ENCODE measurements at regions not wholly inside any gene's neighbourhood (a gene's known extent, or its start where the extent isn't known, plus 50 kb on each side); places are given as distances from the start of the nearest gene placed in this dataset.

DNA sequence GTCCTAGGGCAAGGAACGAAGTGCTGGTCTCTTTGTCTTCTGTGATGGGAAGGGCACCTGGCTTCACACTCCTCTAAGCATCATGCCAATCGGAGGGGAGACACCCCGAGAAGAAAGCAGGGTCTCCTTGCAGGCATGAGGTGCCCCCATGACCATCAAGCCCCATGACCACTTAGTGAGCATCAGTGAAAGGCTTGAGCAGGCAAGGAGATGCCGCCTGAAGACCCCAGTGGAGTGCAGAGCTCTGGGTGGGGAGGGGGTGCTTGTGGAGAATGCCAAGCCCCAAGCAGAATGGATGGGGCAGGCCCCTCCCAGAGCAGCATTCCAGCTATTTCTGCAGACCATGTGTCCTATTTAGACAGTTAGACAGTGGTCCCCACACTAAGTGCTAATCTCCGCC is 232.7 kb upstream of the TNRC6C start:
- no peak for DNase-seq (ENCODE audit: low read depth)

DNA sequence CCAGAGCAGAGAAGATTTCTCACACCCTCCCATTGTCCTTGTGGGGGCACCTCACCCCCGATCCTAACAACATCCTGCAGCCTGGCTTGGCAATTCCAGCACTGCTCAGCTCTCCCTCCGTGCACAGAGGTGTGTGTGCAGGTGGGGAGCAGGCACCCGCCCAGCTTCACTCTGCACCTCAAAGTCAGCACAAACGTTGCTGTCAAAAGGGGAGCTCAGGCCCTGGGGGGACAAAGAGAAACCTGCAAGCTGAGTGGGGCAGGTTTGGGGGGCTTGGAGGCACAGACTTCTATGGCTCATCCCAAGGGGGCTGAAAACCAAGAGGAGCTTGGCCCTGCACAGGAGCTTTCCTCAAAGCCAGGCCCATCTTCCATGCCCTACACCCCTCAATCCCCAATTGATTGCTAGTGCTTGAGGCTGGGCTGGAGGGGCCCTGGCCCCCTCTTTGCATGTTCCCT is 231.9 kb upstream of the TNRC6C start:
- DNase-seq (ENCODE audit: low read depth): no peak

DNA sequence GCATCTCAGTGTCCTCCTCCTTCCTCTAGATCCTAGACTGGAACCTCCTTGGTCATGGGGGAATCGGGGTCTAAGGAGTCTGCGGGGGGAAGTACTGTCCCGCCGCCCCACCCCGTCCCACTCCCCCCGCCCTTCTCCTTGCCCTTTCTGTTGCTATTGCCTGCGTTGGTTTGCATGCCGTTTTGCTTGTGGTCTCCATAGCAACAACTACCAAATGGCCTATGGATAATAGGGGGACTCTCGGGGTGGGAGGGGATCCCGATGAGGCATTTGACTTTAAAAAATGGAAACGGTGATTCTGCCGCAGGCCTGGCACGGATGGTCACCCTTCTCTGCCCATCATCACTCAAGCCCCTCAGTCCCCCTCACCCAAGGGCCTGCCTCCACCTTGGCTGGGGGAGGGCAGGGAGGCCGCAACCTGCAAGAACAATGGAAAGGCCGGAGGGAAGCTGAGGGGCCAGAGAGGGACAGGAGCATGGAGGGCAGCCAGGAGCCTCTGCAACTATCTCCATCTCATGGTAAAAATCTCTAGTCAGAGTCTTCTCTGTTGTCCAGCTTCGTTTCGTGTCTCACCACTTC is 231.4 kb upstream of the TNRC6C start:
- no peak for DNase-seq (ENCODE audit: low read depth)

DNA sequence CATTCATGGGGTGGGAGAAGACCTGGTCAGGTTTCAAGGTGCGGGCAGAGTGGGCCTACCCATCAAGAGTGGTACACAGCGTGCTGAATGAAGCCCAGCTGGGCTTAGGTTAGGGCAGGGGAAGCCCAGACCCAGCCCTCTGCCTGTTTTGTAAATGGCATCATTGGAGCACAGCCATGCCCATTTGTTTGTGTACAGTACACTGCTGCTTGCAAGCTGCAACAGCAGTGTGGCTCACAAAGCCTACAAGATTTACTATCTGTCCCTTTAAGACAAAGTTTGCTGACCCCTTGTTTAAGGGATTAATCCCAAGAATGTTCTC is 230.1 kb upstream of the TNRC6C start:
- no peak for DNase-seq (ENCODE audit: low read depth)

DNA sequence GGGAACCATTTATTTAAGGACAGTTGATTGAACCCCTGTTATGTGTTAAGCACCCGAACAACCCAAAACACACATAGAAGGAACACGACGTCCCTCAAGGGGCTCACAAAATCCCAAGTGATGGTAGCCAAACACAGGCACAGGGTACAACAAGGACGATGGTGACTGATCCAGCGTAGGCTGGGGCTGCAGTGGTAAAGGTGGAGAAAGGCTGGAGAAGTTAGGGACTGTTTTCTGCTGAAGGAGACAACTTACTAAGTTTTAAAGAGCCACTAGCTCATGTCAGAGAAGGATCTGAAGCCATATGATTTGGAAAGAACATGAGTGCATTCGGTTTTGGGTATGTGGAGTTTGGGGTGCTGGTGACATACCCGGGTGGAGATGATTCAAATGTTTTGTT is 229.6 kb upstream of the TNRC6C start:
- no peak for DNase-seq (ENCODE audit: low read depth)

DNA sequence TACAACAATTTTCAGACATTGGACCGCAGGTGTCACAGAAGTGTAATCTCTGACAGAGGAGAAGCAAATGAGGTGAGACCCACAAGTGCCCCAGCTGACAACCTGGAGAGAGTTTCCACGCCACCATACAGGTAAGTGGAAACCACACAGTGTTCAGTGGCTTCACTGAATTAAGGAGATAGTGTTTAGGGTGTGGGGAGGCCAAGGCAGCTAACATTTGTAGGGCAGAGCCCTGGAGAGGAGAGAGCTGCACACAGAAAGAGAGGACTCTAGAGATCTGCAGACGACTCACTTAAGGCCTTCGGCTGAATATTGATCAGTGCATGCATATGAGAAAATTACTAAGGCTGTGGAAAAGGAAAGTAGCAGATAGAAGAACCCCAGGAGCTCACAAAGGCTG is 228.9 kb upstream of the TNRC6C start:
- no peak for DNase-seq (ENCODE audit: low read depth)

DNA sequence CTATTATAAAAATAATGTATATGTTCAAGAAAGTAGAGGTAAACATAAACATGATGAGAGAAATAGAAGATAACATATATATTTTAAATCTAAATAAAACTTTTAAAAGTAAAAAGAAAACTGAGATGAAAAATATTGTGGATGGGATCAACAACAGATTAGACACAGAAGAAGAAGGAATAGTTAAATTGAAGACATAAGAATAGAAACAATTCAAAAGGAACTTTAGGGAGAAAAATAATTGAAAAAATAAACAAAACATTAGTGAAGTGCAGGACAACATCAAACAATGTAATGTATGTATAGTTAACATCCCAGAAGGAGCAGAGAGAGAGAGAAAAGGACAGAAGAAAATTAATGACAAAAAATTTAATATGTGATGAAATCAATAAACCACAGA is 228.1 kb upstream of the TNRC6C start:
- DNase-seq (ENCODE audit: low read depth): no peak

DNA sequence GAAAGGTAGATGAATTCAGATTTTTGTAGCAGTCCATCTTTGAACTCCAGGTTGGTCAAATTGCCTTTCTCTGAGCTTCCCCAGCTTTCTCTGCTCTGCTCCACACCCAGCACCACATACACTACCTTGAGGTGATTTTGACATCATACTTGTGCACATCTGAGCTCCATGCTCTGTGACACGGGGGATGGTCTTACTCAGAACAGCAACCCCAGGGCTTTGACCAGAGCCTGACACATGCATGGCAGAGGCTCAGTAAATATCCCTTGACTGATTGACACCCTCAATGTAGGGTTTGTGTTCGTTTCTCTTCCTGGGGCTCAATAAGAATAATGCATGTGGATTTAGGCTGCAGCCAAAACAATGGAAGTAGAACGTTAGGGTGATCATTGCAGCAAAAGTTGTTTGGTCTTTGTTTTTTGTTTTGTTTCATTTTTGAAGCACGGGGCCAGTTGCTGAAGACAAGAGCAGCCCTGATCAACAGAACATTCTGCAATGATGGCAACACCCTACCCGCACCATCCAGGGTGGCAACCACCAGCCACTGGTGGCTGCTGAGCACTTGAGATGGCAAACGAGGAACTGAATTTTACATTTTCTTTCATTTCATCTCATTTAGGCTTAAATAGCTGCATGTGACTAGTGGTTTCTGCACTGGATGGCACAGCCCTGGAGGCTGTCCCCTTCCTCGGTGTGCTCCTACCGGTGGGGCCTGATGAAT is 224.8 kb upstream of the TNRC6C start:
- DNase-seq (ENCODE audit: low read depth): no peak

DNA sequence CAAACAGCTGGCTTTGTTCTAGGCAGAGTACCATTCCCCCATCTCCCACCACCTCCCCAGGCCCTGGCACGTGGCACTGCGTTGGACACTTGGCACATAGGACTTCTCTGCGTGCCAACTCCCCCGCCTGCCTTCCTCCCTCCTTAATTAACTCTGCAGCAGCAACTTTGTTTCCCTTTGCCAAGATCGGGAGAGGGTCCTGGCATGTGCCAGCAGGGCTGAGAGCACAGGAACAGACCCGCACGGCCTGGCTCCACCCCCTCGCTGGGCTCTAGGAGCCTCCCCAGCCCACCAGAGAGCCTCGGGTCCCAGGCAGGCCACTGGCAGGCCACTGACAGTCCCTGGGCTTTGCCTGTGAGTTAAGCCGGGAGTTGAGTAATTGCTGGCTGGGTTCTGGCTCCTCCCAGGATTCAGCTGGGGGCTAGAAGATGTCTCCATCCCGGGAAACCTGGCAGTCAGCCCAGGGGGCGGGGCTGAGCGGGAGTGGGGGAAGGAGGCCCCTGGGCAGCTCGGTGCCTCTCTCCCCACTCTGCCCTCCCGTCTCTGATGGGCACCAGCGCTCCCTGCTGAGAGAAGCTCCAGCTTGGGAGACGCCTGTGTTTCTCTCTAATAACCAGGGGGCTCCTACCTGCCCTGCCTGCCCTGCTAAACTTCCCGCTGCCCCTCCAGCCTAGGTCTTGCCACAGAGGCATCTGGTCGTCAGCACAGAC is 224.0 kb upstream of the TNRC6C start:
- no peak for DNase-seq (ENCODE audit: low read depth)

DNA sequence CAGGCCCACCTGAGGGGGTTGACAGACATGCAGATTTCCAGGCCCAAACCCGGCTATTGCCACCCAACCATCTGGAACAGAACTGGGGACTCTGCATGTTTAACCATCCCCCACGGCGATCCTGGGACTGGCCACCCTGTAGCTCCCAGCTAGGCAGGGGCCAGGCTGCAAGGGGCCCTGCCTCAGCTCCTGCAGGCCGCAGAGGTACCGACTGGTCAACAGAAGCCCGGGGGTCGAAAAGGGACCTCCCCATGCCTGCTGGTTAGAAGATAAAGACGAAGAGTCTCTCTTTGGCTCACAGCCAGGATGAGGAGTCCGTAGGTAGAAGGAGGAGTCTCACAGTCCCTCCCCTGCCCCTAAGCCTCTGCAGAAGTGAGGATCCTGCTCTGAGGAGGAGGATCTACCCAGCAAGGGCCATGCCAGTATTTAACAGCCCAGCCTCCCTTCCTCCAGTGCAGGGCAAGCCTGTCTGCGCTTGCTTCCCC is 223.4 kb upstream of the TNRC6C start:
- no peak for DNase-seq (ENCODE audit: low read depth)

DNA sequence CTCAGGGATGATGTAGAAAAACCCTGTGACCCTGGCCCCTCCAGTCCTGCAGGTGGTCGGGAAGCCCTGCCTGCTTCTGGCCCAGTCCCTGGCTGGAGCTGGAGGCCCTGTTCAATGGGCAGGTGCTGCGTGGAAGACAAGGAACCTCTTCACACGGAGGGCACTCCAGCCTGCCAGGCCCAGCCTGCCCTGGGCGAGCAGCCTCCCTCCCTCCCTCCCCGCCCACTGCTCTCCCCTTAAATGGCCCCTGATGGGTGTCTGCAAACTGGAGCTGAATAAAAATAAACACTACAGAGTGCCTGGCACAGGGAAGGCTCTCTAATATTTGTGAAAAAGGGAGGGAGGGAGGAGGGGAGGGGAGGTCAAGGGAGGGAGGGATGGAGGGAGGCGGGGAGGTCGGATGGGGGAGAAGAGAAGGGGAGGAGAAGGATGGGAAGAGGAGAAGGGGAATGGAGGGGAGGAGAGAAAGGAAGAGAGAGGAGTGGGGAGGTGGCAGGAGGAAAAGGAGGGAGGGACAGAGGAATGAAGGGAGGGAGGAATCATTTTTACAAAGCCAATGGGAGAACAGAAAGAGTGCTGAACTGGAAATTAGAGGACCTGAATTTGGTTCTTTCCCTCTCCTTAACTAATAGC is 222.8 kb upstream of the TNRC6C start:
- DNase-seq (ENCODE audit: low read depth): no peak

DNA sequence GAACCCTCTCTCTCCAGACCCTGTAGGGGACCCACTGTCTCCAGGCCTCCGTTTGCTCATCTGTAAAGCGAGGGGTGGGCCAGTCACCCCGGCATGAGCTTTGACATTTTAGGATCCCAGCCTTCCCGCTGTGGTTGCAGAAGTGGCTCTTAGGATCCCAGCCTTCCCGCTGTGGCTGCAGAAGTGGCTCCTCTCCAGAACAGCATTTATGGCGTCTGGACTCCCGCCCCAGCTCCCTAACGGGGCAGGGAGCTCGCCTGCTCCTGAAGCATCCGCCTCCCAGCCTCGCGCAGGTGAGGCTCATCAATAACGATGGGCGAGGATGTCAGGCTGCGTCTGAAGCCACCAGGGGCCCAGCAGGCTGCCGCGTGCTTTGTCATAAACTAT is 222.3 kb upstream of the TNRC6C start:
- DNase-seq (ENCODE audit: low read depth): no peak

DNA sequence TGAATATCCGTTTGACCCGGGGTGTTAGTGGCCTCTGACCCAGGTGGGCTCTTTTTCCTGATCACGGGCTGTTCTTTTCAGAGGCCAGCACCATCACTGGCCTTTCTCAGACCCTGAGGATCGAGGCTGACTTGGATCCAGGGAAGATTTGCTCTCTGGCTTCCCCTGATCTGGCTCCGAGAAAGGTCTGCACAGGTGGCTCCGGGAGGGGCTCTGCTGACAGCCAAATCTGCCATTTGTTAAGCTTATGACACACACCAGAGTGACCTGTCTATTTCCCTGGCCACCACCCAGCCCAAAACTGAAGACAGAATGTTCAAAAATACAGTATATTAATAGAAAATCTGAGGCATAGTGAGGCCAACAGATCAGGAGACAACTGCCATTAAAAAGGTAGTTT is 221.8 kb upstream of the TNRC6C start:
- no peak for DNase-seq (ENCODE audit: low read depth)

DNA sequence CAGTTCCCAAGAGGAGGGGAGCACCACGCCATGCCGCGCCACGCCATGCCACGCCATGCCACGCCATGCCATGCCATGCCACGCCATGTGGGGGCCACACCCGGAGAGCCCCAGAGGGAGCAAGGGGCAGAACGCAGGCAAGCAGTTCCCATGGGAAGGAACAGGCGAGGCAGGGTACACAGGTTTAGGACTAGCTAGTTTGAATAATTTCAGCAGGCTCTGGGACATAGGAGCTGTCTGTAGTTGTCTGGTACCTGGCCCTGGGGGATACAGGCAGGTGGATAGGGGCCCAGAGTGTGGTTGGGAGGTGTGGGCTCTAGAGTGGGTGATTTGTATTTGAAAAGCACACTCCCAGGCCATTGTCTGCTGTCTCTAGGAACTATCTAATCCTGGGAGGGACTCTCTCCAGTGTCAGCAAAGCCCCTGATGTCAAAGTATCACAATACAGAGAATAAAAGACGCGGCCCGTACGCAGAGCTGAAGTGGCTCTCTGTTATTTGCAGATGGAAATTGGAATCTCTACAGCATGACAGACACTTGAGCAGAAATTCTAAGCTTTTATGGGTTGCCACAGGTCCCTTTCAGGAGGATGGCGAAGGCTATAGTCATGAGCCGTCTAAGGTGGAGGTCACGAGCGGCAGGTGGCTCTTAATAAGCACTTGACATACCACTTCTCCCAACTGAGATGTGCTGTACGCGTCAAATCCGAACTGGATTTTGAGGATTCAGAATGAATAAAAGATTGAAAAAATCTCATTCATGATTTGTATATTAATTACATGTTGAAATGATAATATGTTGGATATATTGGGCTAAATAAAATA is 220.8 kb upstream of the TNRC6C start:
- DNase-seq (ENCODE audit: low read depth): no peak

DNA sequence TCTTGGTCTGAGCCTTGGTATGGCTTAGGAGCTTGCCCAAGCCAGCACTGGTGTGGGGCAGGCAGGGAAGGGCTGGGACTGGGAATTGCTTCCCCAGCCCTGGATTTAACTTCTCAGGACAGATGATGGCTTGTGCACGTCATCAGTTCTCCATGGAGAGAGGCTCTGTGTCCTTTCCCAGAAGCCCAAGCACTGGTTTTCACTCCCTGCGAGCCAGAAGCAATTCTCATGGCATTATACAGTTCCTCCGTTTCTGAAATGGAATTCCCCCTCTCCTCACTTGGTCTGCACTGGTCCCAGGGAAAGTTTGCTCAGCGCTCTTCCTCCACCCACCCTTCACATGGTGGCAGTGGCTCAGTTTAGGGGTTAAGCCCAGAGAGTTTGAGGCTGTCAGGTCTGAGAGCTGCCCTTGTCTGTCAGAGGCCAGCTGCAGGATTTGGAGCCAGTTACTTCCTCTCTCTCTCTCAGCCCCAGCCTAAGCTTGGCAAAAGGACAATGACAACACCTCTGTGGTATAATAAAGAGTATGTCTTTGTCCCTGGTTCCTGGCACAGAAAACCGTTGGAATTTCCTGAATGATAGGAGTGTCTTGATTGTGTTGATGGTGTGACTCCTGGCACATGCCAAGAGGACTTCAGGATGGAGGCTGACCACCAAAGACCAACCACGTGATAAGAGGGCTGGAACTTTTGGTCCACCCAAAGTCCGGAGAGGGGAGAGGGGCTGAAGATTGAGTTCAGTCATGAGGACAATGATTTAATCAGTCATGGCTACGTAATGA is 219.6 kb upstream of the TNRC6C start:
- DNase-seq (ENCODE audit: low read depth): no peak

DNA sequence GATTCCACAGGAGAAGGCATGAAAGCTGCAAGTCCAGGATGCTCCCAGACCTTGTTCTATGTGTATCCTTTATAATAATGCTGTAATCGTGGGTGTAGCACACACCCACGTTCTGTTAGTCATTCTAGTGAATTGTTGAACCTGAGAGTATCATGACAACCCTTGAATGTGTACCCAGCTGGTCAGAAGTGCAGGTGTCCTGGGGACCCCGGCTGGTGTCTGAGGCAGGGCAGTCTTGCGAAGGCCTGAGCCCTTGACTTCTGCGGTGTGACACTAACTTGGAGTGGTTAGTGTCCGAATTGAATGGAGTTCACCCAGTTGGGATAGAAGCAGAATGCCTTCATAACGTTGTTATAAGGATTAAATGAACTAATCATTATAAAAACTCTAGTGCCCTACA is 218.0 kb upstream of the TNRC6C start:
- DNase-seq (ENCODE audit: low read depth): no peak

DNA sequence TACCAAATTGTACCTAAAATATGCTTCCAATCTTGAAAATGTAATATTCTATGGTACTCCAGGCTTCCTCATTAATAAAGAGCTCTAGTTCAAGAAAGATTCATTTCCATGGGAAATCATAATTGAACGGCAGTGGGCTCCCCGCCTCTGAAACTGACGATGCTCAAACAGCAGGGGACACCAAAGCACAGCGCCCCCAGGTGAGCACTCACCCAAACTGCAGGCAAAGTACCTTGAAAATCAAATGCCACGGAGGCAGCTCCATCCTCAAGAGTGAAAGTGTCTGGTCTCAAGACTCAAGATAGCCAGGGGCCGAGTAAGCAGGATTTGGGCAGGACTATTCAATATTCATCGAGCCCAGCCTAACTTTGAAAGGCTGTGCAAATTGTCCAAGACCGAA is 217.4 kb upstream of the TNRC6C start:
- DNase-seq (ENCODE audit: low read depth): no peak

DNA sequence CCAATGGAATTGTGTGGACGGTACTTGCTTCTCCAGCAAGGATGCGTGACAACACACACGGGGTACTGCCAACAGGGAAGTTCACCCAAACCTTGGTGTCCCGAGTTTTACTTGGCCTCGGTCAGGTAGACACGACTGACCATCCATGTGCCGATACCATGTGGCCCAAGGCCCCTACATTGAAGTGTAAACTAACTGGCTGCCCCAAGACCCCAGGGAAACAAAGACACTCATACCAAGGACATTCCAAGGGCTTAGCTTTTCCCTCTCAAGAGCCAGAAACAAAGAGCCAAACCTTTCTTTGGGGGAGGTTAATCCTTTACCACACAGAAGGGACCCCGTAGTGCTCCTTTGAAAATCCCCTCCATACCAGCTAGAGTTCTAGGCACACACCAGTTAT is 215.9 kb upstream of the TNRC6C start:
- no peak for DNase-seq (ENCODE audit: low read depth)

DNA sequence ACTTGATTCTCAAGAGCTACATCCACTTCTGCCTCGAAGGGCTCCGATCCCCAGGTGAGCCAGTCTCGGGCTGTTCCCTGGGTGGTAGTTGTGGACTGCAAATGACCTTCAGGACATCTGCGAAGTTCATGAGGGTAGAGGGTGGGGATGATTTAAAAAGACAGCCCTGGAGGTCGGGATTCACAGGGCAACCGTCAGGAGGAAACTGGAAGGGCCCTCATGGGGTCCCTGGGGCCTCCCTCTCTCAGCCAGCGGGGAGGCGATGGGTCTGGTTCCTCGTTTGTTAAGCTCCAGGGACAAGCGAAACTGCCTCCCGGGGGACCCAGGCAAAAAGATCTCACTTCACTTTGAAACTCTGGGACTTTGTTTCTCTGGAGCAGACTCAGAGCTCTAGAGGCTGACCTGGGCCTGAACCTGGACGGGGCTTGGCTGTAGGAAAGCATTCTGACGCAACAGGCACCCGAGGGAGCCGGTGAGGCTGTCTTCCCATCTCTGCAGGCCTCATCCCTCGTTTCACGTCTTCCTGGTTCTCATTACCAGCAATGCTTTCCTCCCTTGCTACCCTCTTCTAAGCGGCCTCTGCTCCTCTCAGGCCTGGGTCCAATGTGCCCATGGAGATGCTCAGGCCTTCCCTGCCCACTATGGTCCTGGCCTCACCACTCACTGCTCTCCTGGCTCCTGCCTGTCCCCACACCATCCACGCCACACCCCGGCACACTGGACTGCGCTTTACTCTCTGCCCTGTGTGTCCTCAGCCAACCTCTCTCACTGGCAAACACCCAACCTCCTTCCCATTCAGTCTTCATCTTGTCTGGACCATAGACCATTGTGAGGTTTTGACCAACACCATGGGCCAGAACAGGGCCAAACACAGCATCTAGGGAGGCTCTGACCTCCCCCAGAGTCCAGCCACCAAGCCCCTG is 214.2 kb upstream of the TNRC6C start:
- no peak for DNase-seq (ENCODE audit: low read depth)

DNA sequence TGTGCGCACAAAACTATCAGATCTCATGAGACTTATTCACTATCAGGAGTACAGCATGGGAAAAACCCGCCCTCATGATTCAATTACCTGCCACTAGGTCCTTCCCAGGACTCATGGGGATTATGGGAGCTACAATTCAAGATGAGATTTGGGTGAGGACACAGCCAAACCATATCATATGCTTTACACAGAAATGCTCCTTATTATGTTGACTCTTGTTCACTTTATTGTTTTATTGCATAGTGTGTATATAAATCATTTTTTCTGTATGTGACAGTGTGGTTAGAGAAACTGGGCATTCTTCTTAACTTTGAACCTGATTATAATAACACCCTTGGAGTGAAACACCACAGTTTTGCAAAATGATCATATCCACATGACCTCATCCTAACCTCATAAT is 212.8 kb upstream of the TNRC6C start:
- no peak for DNase-seq (ENCODE audit: low read depth)

Measured in stromal cell of bone marrow (primary cell).